ENCODE measurements at regions not wholly inside any gene's neighbourhood (a gene's known extent, or its start where the extent isn't known, plus 50 kb on each side); places are given as distances from the start of the nearest gene placed in this dataset.

DNA sequence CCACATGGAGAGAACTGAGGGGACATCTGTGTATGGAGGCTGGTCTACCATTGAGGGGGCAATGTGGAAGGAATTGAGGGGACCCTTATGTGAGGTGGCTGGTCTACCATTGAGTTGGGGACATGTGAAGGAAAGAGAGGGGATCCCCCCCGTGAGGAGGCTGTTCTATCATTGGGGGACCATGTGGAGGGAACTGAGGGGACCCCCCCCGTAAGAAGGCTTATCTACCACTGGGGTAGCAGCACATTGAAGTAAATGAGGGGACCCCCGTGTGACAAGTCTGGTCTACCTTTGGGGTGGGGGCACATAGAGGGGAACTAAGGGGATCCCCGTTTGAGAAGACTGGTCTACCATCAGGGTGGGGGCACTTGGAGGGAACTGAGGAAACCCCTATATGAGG is 158.0 kb downstream of the FBLN2 start:
- DNase-seq = no peak

More for the DNA sequence above, 158.0 kb downstream of the FBLN2 start:
- H3K18ac ChIP-seq (ENCODE audit: insufficient read length, low read depth, low read length) = no peak overlapping the region
- WGBS (ENCODE audit: extremely low coverage, insufficient read length, low lambda C conversion rate) = no CpG with 5 or more reads among the region's 4 CpGs
- H3K27me3 Mint-ChIP-seq (ENCODE audit: low read depth) = peaks cover 49% of the 10 kb centered on the region
- H3K79me1 ChIP-seq (ENCODE audit: insufficient read depth, low read depth, low read length, poor library complexity, severe bottlenecking) = no peaks in the 10 kb centered on the region
- H2AFZ ChIP-seq (ENCODE audit: low read length) = no peak overlapping the region
- no peak overlapping the region for H2BK20ac ChIP-seq (ENCODE audit: low read depth, low read length, poor library complexity, severe bottlenecking)
- H3K4me1 Mint-ChIP-seq = no peaks in the 10 kb centered on the region
- no peak overlapping the region for H2BK12ac ChIP-seq (ENCODE audit: insufficient read length, low read depth, low read length)
- H4K8ac ChIP-seq (replicated peaks; ENCODE audit: insufficient read length, low read depth, low read length) = no peak overlapping the region
- no peak overlapping the region for H3K23ac ChIP-seq (ENCODE audit: insufficient read length, low read depth, low read length)
- no peak overlapping the region for H3K4me3 Mint-ChIP-seq
- H2BK120ac ChIP-seq (ENCODE audit: low read depth, low read length, poor library complexity, severe bottlenecking) = no peak overlapping the region
- H3K4ac ChIP-seq (ENCODE audit: low read depth, low read length) = no peak overlapping the region
- H3K4me1 ChIP-seq (ENCODE audit: insufficient read depth, low read length) = no peaks in the 10 kb centered on the region
- H3K56ac ChIP-seq (ENCODE audit: insufficient read length, low read depth, low read length) = no peak overlapping the region
- H3K9me3 ChIP-seq (ENCODE audit: control insufficient read depth, low read depth, low read length) = peaks cover 6% of the 10 kb centered on the region
- H4K91ac ChIP-seq (ENCODE audit: insufficient read length, low read depth, low read length) = no peak overlapping the region
- no peak overlapping the region for H3T11ph ChIP-seq (ENCODE audit: low read length)
- no peak overlapping the region for H2BK15ac ChIP-seq (ENCODE audit: low read depth, low read length)
- no peak overlapping the region for H3K27ac ChIP-seq (ENCODE audit: insufficient read length, low read depth, low read length)
- H3K4me2 ChIP-seq (ENCODE audit: insufficient read depth, insufficient read length, low read length) = no peak overlapping the region
- peaks cover 26 to 36% of the 10 kb centered on the region in 2 experiments; a peak in 4 of 5 replicates for H3K9me3 Mint-ChIP-seq
- H2AK5ac ChIP-seq (ENCODE audit: insufficient read length, low read length) = no peak overlapping the region
- no peak overlapping the region for H4K5ac ChIP-seq (ENCODE audit: insufficient read length, low read depth, low read length)
- TF ChIP-seq, protein P1, sequence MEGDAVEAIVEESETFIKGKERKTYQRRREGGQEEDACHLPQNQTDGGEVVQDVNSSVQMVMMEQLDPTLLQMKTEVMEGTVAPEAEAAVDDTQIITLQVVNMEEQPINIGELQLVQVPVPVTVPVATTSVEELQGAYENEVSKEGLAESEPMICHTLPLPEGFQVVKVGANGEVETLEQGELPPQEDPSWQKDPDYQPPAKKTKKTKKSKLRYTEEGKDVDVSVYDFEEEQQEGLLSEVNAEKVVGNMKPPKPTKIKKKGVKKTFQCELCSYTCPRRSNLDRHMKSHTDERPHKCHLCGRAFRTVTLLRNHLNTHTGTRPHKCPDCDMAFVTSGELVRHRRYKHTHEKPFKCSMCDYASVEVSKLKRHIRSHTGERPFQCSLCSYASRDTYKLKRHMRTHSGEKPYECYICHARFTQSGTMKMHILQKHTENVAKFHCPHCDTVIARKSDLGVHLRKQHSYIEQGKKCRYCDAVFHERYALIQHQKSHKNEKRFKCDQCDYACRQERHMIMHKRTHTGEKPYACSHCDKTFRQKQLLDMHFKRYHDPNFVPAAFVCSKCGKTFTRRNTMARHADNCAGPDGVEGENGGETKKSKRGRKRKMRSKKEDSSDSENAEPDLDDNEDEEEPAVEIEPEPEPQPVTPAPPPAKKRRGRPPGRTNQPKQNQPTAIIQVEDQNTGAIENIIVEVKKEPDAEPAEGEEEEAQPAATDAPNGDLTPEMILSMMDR (conservative IDR thresholded peaks at IDR 0.05) = no peak
- H3K79me2 ChIP-seq (ENCODE audit: insufficient read depth, low read length) = no peaks in the 10 kb centered on the region
- H2BK5ac ChIP-seq (ENCODE audit: insufficient read length, low read length) = no peak overlapping the region
- no peaks in the 10 kb centered on the region for H4K20me1 ChIP-seq (ENCODE audit: control insufficient read depth, insufficient read depth, insufficient read length)
- no peak overlapping the region for H3K14ac ChIP-seq (ENCODE audit: insufficient read depth, low read length)
- H3K27ac Mint-ChIP-seq = no peak overlapping the region
- H3K27me3 ChIP-seq (ENCODE audit: insufficient read depth, low read length) = no peaks in the 10 kb centered on the region
- no peaks in the 10 kb centered on the region for H3K23me2 ChIP-seq (ENCODE audit: insufficient read length, low read depth, low read length, poor library complexity, severe bottlenecking)
- H3K36me3 Mint-ChIP-seq (ENCODE audit: insufficient read depth in 1 of 3, low read depth in 3 of 3) = peaks cover 0 to 8% (median 0%) of the 10 kb centered on the region in 3 experiments; a peak in 2 of 7 replicates
- H3K9ac ChIP-seq (ENCODE audit: extremely low read depth, insufficient read length, low read length) = no peak overlapping the region

Measured in H9 (cell line).